Right lobe of liver (tissue), 6 donors: ENCODE measurements at regions not wholly inside any gene's neighbourhood (a gene's known extent, or its start where the extent isn't known, plus 50 kb on each side); places are given as distances from the start of the nearest gene placed in this dataset.

ENCODE experiments used
- ATAC-seq, 4 donors: fragments of 200-7000 bp; cut with Tn5 transposase; one replicate each; pipeline ENCODE4 v1.9.1; 2020; ENCODE audit warnings: mild to moderate bottlenecking in 4 of 4, moderate library complexity in 4 of 4
- DNase-seq, 3 donors: peaks; one replicate each; pipeline ENCODE4 v3.0.0-alpha.2; 2020
- H3K27ac ChIP-seq, 3 donors: fragments of 200-600 bp; one replicate each; pipeline ENCODE4 v1.8.0; 2022
- H3K27me3 ChIP-seq, 2 donors: fragments of 200-600 bp; one replicate each; pipeline ENCODE4 v1.8.0; 2022
- H3K36me3 ChIP-seq, 4 donors: fragments of 200-600 bp; sonication (generic) in 1 of 4; one replicate each; pipeline versions ENCODE4 v1.5.1 to v1.8.0; 2017 to 2022; ENCODE audit warnings: control low read depth in 1 of 4
- H3K4me1 ChIP-seq, 4 donors: fragments of 200-600 bp; sonication (generic) in 1 of 4; one replicate each; pipeline versions ENCODE4 v1.5.1 to v1.8.0; 2017 to 2022; ENCODE audit warnings: control low read depth in 1 of 4
- H3K4me3 ChIP-seq, 3 donors: fragments of 200-600 bp; one replicate each; pipeline ENCODE4 v1.8.0; 2022
- H3K9me3 ChIP-seq, 4 donors: fragments of 200-600 bp; sonication (generic) in 1 of 4; one replicate each; pipeline versions ENCODE4 v1.5.1 to v1.8.0; 2017 to 2022; ENCODE audit warnings: control low read depth in 1 of 4
- CTCF ChIP-seq, 4 donors: fragments of 200-600 bp in 3 of 4; fragments of 450-650 bp in 1 of 4; IDR thresholded peaks; one replicate each; pipeline versions ENCODE4 v1.5.1 to v1.8.0; 2016 to 2022; ENCODE audit warnings: antibody characterized with exemption in 4 of 4, mild to moderate bottlenecking in 2 of 4
- POLR2A ChIP-seq: fragments of 450-650 bp; IDR thresholded peaks from one replicate; pipeline ENCODE4 v1.6.1; 2017; ENCODE audit warnings: antibody characterized with exemption, mild to moderate bottlenecking
- WGBS: methylation state at CpG from one replicate; pipeline ENCODE4 v1.1.6; 2018; ENCODE audit warnings: low coverage, low lambda C conversion rate; ENCODE audit not compliant: insufficient coverage; ENCODE audit errors: missing lambda C conversion rate; 5-methylcytosine and 5-hydroxymethylcytosine counted together
- intact Hi-C, 2 donors: fragments of 100-400 bp; cut with DNase I; formaldehyde crosslinking; loops; one replicate each; pipeline versions ENCODE4 v1.11.2 to v1.14.1; 2022
- donor health status: DM: no; HTN: yes; CAD: no.
- donor health status: DM: no; HTN: no; CAD: no.
- donor health status: DM: no; HTN: no; CAD: no.
- donor health status: DM: no; HTN: yes; CAD: no.
- donor health status: DM: no; HTN: yes; CAD: no.

- Histone ChIP-seq H3K9me3 (no peaks in the 10 kb centered on the region), H3K36me3 (no peaks in the 10 kb centered on the region), H3K27ac (no peak overlapping the region), H3K27me3 (no peaks in the 10 kb centered on the region), H3K4me1 (no peaks in the 10 kb centered on the region), H3K4me3 (no peak overlapping the region)
- no peak for DNase-seq
- 74% methylated on average over 4 of the region's 4 CpGs for WGBS
- ATAC-seq: no peak
- intact Hi-C loops: no loop called here
- TF ChIP-seq POLR2A (no peak), CTCF (IDR thresholded peaks at IDR 0.05) (no peak)
These were observed 274.4 kb downstream of the KLF12 start for GRCh38 chr13:73859841-73860240.

GRCh38 chr13:73857106-73857505 is 277.1 kb downstream of the KLF12 start:
- TF ChIP-seq POLR2A (no peak), CTCF (IDR thresholded peaks at IDR 0.05) (no peak)
- intact Hi-C loops: no loop called here
- H3K4me1 ChIP-seq: no peaks in the 10 kb centered on the region
- H3K4me3 ChIP-seq: no peak overlapping the region
- H3K36me3 ChIP-seq: no peaks in the 10 kb centered on the region
- ATAC-seq (no peak), DNase-seq (no peak)
- 90% methylated on average over 2 of the region's 2 CpGs for WGBS
- no peaks in the 10 kb centered on the region for H3K27me3 ChIP-seq
- H3K27ac ChIP-seq: no peak overlapping the region
- H3K9me3 ChIP-seq: no peaks in the 10 kb centered on the region

- Histone ChIP-seq H3K27me3 (no peaks in the 10 kb centered on the region), H3K4me3 (no peak overlapping the region), H3K4me1 (no peaks in the 10 kb centered on the region), H3K36me3 (no peaks in the 10 kb centered on the region), H3K9me3 (no peaks in the 10 kb centered on the region), H3K27ac (no peak overlapping the region)
- ATAC-seq (no peak), DNase-seq (no peak)
- intact Hi-C loops: no loop called here
- 85% methylated on average over 3 of the region's 3 CpGs for WGBS
- no peak for TF ChIP-seq POLR2A
- no peak for TF ChIP-seq CTCF (IDR thresholded peaks at IDR 0.05)
These were observed 283.1 kb downstream of the KLF12 start for GRCh38 chr13:73851104-73851503.

GRCh38 chr13:73850104-73850873 is 283.9 kb downstream of the KLF12 start:
- H3K9me3 ChIP-seq: no peaks in the 10 kb centered on the region
- peaks cover 0 to 6% (median 0%) of the 10 kb centered on the region in 4 donors for H3K36me3 ChIP-seq
- no peak for ATAC-seq
- WGBS: 69% methylated on average over 5 of the region's 5 CpGs
- no peak for DNase-seq
- no peaks in the 10 kb centered on the region for H3K4me1 ChIP-seq
- H3K27me3 ChIP-seq: no peaks in the 10 kb centered on the region
- no peak overlapping the region for H3K4me3 ChIP-seq
- H3K27ac ChIP-seq: no peak overlapping the region
- intact Hi-C loops: no loop called here
- TF ChIP-seq CTCF (IDR thresholded peaks at IDR 0.05): no peak
